ENCODE measurements at regions not wholly inside any gene's neighbourhood (a gene's known extent, or its start where the extent isn't known, plus 50 kb on each side); places are given as distances from the start of the nearest gene placed in this dataset.

GRCh38 chr14:101175731-101176534 lies 272.4 kb upstream of the RTL1 start:
- intact Hi-C loops (cut with DNase I; ENCODE audit: low total_unique reads): no loop called here
- peak in 1 of 2 donors; percentile 52 for DNase-seq (ENCODE audit: low spot score in 2 of 2)
- WGBS, 2 donors: 89 to 90% methylated on average over 10 to 13 of the region's 13 CpGs
- TF ChIP-seq CTCF (IDR thresholded peaks at IDR 0.05) (no peak), POLR2A (IDR thresholded peaks at IDR 0.05) (no peak)
- H3K4me3 ChIP-seq (ENCODE audit: low read depth, poor library complexity, severe bottlenecking): no peak overlapping the region

- 81 to 86% methylated on average over 16 of the region's 16 CpGs for WGBS, 2 donors
- no peak overlapping the region for H3K4me3 ChIP-seq (ENCODE audit: low read depth, poor library complexity, severe bottlenecking)
- intact Hi-C loops (cut with DNase I; ENCODE audit: low total_unique reads): no loop called here
- peak in 1 of 2 donors; percentile 74 for DNase-seq (ENCODE audit: low spot score in 2 of 2)
- TF ChIP-seq POLR2A (IDR thresholded peaks at IDR 0.05) (no peak), CTCF (IDR thresholded peaks at IDR 0.05) (no peak)
Measured at GRCh38 chr14:101176535-101177205, 273.1 kb upstream of the RTL1 start.

- 81 to 83% methylated on average over 23 of the region's 23 CpGs for WGBS, 2 donors
Measured at GRCh38 chr14:101177301-101177971, 273.9 kb upstream of the RTL1 start.

GRCh38 chr14:101178184-101179072 lies 274.9 kb upstream of the RTL1 start:
- peak in 1 of 2 donors; percentile 72 for DNase-seq (ENCODE audit: low spot score in 2 of 2)
- WGBS, 2 donors: 92% methylated on average over 22 of the region's 22 CpGs
- intact Hi-C loops (cut with DNase I; ENCODE audit: low total_unique reads): no loop called here
- no peak overlapping the region for H3K4me3 ChIP-seq (ENCODE audit: low read depth, poor library complexity, severe bottlenecking)
- no peak for TF ChIP-seq POLR2A (IDR thresholded peaks at IDR 0.05)

More at GRCh38 chr14:101177301-101177971, 273.9 kb upstream of the RTL1 start:
- no peak for TF ChIP-seq CTCF (IDR thresholded peaks at IDR 0.05)
- H3K4me3 ChIP-seq (ENCODE audit: low read depth, poor library complexity, severe bottlenecking): no peak overlapping the region
- intact Hi-C loops (cut with DNase I; ENCODE audit: low total_unique reads): no loop called here
- DNase-seq (ENCODE audit: low spot score in 2 of 2): peak in 1 of 2 donors; percentile 64

- TF ChIP-seq POLR2A (IDR thresholded peaks at IDR 0.05) (no peak), CTCF (IDR thresholded peaks at IDR 0.05) (no peak)
- intact Hi-C loops (cut with DNase I; ENCODE audit: low total_unique reads): no loop called here
- WGBS, 2 donors: 84 to 88% methylated on average over 6 to 11 of the region's 12 CpGs
- no peak overlapping the region for H3K4me3 ChIP-seq (ENCODE audit: low read depth, poor library complexity, severe bottlenecking)
- peak in 1 of 2 donors; percentile 78 for DNase-seq (ENCODE audit: low spot score in 2 of 2)
Measured at GRCh38 chr14:101179691-101180211, 276.2 kb upstream of the RTL1 start.
